ENCODE measurements at regions not wholly inside any gene's neighbourhood (a gene's known extent, or its start where the extent isn't known, plus 50 kb on each side); places are given as distances from the start of the nearest gene placed in this dataset.

DNA sequence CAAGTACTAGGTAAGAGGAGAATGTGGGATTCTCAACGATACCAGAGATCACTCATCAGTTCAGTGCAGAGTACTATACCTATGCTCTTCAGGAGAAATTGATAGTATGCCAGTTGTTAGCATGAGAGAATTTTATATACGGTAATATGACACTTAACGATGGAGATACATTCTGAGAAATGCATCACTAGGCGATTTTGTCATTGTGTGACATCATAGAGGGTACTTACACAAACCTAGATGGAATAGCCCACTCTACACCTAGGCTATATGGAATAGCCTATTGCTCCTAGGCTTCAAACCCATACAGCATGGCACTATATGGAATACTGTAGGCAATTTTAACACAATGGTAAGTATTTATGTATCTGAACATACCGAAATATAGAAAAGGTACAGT, 140.2 kb downstream of the SLIT2 start:
- Histone ChIP-seq H4K20me1 (ENCODE audit: low read length) (no peaks in the 10 kb centered on the region), H3F3A (ENCODE audit: low read length, unreplicated experiment) (no peaks in the 10 kb centered on the region), H3K4me1 (ENCODE audit: insufficient read depth, low read length) (no peaks in the 10 kb centered on the region), H3K9me2 (replicated peaks; ENCODE audit: low read length) (no peaks in the 10 kb centered on the region), H3K27ac (ENCODE audit: low read length) (no peak overlapping the region), H3K9me3 (ENCODE audit: low read length) (no peaks in the 10 kb centered on the region), H3K27me3 (ENCODE audit: low read length) (no peaks in the 10 kb centered on the region), H3K36me3 (ENCODE audit: low read depth, low read length) (no peaks in the 10 kb centered on the region), H3K4me3 (ENCODE audit: low read length) (no peak overlapping the region), H3K9ac (ENCODE audit: low read length) (no peak overlapping the region), H3K4me2 (ENCODE audit: low read length) (no peak overlapping the region), H3K79me2 (ENCODE audit: low read length) (no peaks in the 10 kb centered on the region), H2AFZ (ENCODE audit: low read length) (no peak overlapping the region)
- POLR2A ChIA-PET (ENCODE audit: unreplicated experiment), result no interaction called here
- CTCF ChIA-PET, result no interaction called here
- DNase-seq (no peak), ATAC-seq (no peak)
- no peak for TF ChIP-seq EZH2 (IDR thresholded peaks at IDR 0.05; ENCODE audit: low read length, unreplicated experiment)
- TF ChIP-seq EZH2phosphoT487 (IDR thresholded peaks at IDR 0.05; ENCODE audit: borderline replicate concordance, low read length), result no peak
- TF ChIP-seq, protein P1, sequence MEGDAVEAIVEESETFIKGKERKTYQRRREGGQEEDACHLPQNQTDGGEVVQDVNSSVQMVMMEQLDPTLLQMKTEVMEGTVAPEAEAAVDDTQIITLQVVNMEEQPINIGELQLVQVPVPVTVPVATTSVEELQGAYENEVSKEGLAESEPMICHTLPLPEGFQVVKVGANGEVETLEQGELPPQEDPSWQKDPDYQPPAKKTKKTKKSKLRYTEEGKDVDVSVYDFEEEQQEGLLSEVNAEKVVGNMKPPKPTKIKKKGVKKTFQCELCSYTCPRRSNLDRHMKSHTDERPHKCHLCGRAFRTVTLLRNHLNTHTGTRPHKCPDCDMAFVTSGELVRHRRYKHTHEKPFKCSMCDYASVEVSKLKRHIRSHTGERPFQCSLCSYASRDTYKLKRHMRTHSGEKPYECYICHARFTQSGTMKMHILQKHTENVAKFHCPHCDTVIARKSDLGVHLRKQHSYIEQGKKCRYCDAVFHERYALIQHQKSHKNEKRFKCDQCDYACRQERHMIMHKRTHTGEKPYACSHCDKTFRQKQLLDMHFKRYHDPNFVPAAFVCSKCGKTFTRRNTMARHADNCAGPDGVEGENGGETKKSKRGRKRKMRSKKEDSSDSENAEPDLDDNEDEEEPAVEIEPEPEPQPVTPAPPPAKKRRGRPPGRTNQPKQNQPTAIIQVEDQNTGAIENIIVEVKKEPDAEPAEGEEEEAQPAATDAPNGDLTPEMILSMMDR (conservative IDR thresholded peaks at IDR 0.05; ENCODE audit: low read depth, low read length), result no peak
- intact Hi-C loops (cut with micrococcal nuclease), result no loop called here
- no TSS peak for BruUV-seq (replicated peaks)

DNA sequence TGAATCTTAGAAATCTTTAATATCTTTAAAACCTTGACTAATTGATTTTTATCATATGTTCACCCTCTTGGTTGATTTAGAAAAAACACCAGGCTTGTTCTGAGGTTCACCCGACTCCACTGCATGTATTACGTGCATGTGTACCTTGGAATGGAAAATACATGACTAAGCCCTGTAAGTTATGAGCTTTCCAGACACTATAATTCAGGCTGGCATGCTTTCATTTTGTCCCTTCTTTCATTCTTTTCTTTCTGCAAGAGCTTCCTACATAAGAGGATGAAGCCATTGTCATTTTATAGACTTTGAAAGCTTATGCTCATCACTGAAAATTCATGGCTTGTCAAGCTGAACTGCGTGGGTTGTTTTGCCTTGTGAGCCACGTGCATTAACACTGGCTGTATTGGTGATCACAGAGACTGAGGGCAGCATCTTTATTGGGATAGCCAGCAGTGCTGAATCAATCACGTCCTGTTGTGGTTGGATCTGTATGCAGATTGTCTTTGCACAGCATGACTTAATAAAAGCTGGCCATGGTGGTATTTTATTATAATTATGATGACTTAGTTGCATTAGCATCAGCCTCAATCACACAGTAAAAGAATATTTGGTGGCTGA, 141.9 kb downstream of the SLIT2 start:
- ATAC-seq (peak; percentile 73), DNase-seq (no peak)
- intact Hi-C loops (cut with micrococcal nuclease), result no loop called here
- no peaks in the 10 kb centered on the region for H3K9me2 ChIP-seq (replicated peaks; ENCODE audit: low read length)
- no TSS peak for BruUV-seq (replicated peaks)
- H3K4me3 ChIP-seq (ENCODE audit: low read length), result no peak overlapping the region
- H3K9me3 ChIP-seq (ENCODE audit: low read length), result no peaks in the 10 kb centered on the region
- no peaks in the 10 kb centered on the region for H3F3A ChIP-seq (ENCODE audit: low read length, unreplicated experiment)
- CTCF ChIA-PET, result no interaction called here
- no peak overlapping the region for H3K9ac ChIP-seq (ENCODE audit: low read length)
- POLR2A ChIA-PET (ENCODE audit: unreplicated experiment), result no interaction called here
- H3K27me3 ChIP-seq (ENCODE audit: low read length), result no peaks in the 10 kb centered on the region
- no peaks in the 10 kb centered on the region for H3K4me1 ChIP-seq (ENCODE audit: insufficient read depth, low read length)
- TF ChIP-seq, protein P1 (conservative IDR thresholded peaks at IDR 0.05; ENCODE audit: low read depth, low read length), result no peak
- no peak for TF ChIP-seq EZH2phosphoT487 (IDR thresholded peaks at IDR 0.05; ENCODE audit: borderline replicate concordance, low read length)
- TF ChIP-seq EZH2 (IDR thresholded peaks at IDR 0.05; ENCODE audit: low read length, unreplicated experiment), result no peak
- no peaks in the 10 kb centered on the region for H4K20me1 ChIP-seq (ENCODE audit: low read length)
- no peaks in the 10 kb centered on the region for H3K79me2 ChIP-seq (ENCODE audit: low read length)
- H3K4me2 ChIP-seq (ENCODE audit: low read length), result no peak overlapping the region
- no peaks in the 10 kb centered on the region for H3K36me3 ChIP-seq (ENCODE audit: low read depth, low read length)
- no peak overlapping the region for H2AFZ ChIP-seq (ENCODE audit: low read length)
- H3K27ac ChIP-seq (ENCODE audit: low read length), result no peak overlapping the region

DNA sequence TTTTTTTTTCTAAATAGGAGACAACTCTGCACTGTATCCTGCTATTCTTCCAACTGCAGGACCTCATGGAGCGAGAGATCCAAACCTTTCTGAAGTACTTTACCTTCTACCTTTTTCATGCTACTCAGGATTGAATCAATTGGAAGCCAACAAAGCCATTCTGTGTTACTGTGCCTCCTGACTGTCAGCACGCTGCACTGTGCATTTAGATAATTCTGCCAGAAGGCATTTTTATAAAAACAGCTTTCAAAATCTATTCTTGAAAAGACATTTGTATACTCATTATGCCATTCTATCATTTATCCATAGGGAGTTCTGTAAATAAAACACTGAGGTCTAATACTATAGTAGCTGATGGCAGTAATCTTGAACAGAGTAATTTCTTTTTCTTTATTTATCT, 142.8 kb downstream of the SLIT2 start:
- intact Hi-C loops (cut with micrococcal nuclease), result no loop called here
- Histone ChIP-seq H3K27me3 (ENCODE audit: low read length) (no peaks in the 10 kb centered on the region), H3K4me2 (ENCODE audit: low read length) (no peak overlapping the region), H2AFZ (ENCODE audit: low read length) (no peak overlapping the region), H3K4me3 (ENCODE audit: low read length) (no peak overlapping the region), H3K9me2 (replicated peaks; ENCODE audit: low read length) (no peaks in the 10 kb centered on the region), H3K9ac (ENCODE audit: low read length) (no peak overlapping the region), H3K9me3 (ENCODE audit: low read length) (no peaks in the 10 kb centered on the region), H3K36me3 (ENCODE audit: low read depth, low read length) (no peaks in the 10 kb centered on the region), H3F3A (ENCODE audit: low read length, unreplicated experiment) (no peaks in the 10 kb centered on the region), H4K20me1 (ENCODE audit: low read length) (no peaks in the 10 kb centered on the region), H3K4me1 (ENCODE audit: insufficient read depth, low read length) (no peaks in the 10 kb centered on the region), H3K79me2 (ENCODE audit: low read length) (no peaks in the 10 kb centered on the region), H3K27ac (ENCODE audit: low read length) (no peak overlapping the region)
- no TSS peak for BruUV-seq (replicated peaks)
- TF ChIP-seq EZH2phosphoT487 (IDR thresholded peaks at IDR 0.05; ENCODE audit: borderline replicate concordance, low read length) (no peak), EZH2 (IDR thresholded peaks at IDR 0.05; ENCODE audit: low read length, unreplicated experiment) (no peak)
- TF ChIP-seq, protein P1 (conservative IDR thresholded peaks at IDR 0.05; ENCODE audit: low read depth, low read length), result no peak
- no peak for DNase-seq
- CTCF ChIA-PET, result no interaction called here
- no peak for ATAC-seq
- POLR2A ChIA-PET (ENCODE audit: unreplicated experiment), result no interaction called here
